ENCODE measurements at regions not wholly inside any gene's neighbourhood (a gene's known extent, or its start where the extent isn't known, plus 50 kb on each side); places are given as distances from the start of the nearest gene placed in this dataset.
"Not testable (repeated sequence)": the region's sequence is repeated elsewhere in the genome, so short reads cannot be mapped to it uniquely, and the experiment has no call there.

DNA sequence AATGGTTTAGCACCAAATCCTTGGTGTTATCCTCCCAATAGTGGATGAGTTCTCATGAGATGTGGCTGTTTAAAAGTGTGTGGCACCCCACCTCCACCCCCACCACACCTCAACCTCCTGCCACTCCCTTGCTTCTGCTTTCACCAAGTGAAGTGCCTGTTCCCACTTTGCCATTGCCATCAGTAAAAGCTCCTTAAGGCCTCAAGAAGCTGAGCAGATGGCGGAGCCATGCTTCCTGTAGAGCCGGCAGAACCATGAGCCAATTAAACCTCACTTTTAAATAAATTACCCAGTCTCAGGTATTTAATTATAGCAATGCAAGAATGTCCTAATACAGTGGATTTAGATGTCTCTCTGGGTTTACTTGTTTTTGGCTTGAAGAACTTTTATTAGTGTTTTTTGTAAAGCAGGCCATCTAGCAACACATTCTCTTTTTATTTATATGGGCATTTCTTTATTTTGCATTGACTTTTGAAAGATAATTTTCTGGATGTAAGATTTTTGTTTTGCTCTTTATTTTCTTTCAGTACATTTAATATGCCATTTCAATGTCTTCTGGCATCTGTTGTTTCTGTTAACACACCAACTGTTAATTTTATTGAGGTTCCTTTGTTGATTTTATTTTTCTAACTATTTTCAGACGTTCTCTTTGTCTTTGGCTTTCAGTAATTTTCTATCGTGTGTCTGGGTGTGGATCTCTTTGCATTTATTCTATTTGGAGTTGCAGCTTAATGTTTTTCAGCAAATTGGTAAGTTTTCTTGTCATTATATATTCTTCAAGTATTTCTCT, 724.5 kb upstream of the CNTN5 start:
- DNase-seq = no peak

- no peak for DNase-seq
These were observed 720.0 kb upstream of the CNTN5 start for GRCh38 chr11:98300719-98301118.

GRCh38 chr11:98307827-98308491, 712.8 kb upstream of the CNTN5 start:
- no peak for DNase-seq

DNA sequence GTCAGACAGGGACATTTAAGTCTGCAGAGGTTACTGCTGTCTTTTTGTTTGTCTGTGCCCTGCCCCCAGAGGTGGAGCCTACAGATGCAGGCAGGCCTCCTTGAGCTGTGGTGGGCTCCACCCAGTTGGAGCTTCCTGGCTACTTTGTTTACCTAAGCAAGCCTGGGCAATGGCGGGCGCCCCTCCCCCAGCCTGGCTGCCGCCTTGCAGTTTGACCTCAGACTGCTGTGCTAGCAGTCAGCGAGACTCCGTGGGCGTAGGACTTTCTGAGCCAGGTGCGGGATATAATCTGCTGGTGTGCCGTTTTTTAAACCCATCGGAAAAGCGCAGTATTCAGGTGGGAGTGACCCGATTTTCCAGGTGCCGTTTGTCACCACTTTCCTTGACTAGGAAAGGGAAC, 690.4 kb upstream of the CNTN5 start:
- DNase-seq = not testable (repeated sequence)

DNA sequence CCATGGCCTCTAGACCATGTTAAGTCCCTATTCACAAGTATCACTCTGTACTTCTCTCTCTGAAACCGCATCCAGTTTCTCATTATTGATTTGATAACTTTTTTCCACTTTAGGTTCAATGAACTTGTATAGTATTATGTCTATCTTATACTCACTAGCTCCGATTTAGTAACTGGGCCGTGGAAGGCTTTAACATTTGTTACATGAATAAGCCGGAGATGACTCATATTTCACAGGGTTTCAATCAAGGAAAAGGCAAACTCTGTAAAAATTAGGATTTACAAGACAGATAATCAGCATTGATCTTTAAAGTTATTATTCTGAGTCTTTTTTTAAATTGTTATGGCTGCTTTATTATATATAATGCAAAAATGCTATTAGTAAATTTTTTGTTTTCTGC, 662.2 kb upstream of the CNTN5 start:
- DNase-seq = no peak

- no peak for DNase-seq
These were observed 655.6 kb upstream of the CNTN5 start for GRCh38 chr11:98365190-98365589.

- DNase-seq = no peak
These were observed 654.8 kb upstream of the CNTN5 start for GRCh38 chr11:98365941-98366340.

DNA sequence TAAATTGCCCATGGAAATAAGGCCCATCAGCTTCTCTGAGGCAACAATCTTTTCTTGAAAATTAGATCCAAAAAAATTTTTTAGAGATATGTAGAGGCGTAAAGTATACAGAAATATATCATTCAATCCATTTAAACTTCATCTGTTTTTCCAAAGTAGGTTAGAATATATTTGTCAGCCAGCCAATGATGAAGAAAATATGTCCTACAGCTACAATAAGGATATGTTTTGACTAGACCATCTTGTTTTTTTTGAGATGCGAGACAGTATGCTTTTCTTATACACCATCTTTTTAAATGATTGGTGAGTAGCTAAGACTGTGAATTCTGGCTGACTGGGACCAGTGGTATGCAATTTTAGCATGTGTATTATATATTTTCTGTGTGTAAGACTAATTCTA, 630.4 kb upstream of the CNTN5 start:
- no peak for DNase-seq

DNA sequence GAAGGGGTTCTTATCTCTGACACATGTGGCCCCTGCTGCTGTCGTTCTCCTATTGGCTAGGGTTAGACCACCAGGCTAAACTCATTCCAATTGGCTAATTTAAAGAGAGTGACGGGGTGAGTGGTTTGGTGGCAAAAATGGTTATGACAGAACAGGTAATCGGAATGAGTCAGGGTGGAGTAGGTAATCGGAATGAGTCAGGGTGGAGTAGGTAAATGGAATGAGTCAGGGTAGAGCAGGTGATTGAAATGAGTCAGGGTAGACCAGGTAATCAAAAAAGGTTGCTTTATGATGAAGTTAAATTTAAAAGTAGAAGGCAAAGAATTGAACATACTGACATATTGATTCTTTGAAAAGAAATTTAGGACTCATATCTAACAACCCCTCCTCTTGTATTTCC, 626.2 kb upstream of the CNTN5 start:
- not testable (repeated sequence) for DNase-seq

GRCh38 chr11:98398508-98398907, 622.2 kb upstream of the CNTN5 start:
- no peak for DNase-seq

- no peak for DNase-seq
These were observed 611.7 kb upstream of the CNTN5 start for GRCh38 chr11:98409069-98409468.

DNA sequence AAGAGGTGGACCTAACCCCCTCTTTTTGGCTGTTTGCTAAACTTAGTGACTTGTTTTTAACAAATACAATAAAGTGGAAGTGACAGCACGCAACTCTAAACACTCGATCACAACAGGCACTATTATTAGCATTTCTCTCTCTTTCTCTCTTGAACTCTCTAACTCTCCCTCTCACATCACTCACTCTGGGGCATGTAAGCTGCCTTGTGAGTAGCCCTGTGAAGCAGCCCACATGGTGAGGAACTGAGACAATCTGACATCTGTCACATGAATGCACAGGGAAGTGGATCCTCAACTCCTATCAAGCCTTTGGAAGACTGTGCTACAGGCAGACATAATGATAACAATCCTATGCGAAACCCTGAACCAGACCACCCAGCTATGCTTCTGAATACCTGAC, 609.0 kb upstream of the CNTN5 start:
- DNase-seq = no peak

DNA sequence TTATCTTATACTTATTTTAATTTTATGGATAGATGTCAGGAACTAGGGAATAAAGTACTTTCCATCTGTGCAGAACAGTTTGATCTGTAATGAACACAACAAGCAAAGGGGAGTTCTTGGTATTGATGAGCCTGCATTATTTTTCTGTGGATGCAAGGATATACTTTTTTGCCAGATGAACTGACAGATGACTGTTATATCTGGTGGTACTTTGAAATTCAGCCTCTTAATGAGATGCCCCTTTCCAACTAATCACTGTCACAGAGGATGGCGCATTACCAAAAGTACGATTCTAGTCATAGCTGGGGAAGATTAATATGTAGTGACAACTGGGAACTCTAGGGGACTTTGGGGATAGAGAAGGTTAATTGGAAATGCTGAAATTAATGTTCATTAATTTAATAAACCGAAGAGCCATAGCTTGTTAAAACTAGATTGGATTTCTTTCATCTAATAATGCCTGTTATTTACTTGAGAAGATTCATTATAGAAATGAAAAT, 603.4 kb upstream of the CNTN5 start:
- DNase-seq = no peak

GRCh38 chr11:98423933-98424332, 596.8 kb upstream of the CNTN5 start:
- no peak for DNase-seq

DNA sequence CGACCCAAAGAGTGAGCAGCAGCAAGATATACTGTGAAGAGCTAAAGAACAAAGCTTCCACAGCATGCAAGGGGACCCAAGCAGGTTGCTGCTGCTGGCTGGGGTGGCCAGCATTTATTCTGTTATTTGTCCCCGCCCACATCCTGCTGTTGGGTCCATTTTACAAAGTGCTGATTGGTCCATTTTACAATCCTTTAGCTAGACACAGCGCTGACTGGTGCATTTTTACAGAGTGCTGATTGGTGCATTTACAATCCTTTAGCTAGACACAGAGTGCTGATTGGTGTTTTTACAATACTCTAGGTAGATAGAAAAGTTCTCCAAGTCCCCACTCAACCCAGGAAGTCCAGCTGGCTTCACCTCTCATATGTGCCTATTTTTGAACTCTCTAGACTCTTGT, 596.0 kb upstream of the CNTN5 start:
- DNase-seq = not testable (repeated sequence)

GRCh38 chr11:98431463-98432359, 589.0 kb upstream of the CNTN5 start:
- DNase-seq = no peak

DNA sequence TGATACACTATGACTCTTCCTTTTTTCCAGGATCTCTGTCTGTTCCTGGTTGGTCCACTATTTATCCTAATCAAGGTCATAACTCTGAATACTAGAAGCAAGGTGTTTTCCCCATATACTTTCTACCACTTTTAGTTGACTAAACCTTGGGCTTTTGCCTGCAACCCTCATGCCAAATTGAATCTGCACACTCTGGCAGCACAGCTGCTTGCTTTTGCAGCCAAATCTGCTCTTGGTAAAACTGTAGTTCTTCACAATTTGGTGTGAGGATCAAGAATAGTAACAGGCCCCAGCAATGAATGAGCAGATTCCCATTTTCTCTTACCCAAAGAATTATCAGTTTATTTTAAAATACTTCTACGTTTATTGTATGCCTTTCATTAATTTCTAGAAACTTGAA, 586.5 kb upstream of the CNTN5 start:
- DNase-seq = no peak

GRCh38 chr11:98453378-98453777, 567.4 kb upstream of the CNTN5 start:
- DNase-seq = no peak

DNA sequence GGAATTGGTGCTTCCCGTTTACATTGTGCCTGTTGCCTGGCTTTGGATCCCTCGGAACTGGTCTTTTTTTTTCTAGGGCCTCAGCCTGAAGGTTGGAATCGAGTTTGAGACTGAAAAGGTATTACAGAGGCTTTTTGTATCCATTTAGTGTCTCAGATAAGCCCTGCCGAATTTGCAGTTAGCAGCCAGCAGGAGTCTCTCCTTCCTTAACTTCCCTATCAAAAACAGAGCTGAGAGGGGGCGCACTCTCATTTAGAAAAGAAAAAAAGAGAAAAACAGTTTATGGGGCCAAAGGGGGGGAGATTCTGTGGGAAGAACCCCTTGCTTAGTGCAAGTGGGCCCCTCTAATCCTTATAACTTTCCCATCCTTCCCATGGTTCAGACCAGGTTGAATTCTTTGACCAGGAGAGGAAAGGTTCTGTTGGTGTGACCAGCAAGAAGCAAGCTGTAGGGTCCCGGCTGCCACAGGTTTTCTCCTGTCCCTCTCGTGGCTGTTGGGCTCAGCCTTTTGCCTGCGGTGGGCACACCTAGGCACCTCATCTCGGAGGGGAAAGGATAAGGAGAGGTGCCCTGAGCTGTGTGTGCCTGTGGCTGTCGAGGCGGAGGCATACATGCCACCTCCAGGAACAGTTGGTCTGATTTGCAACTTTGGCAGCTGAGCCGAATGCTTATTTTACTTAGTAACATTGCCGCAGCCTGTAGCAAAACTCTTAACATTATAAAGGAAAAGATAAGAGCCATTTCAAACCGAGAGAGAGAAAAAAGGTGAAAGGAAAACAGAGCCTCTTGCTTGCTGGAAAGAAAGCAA, 565.0 kb upstream of the CNTN5 start:
- no peak for DNase-seq

DNA sequence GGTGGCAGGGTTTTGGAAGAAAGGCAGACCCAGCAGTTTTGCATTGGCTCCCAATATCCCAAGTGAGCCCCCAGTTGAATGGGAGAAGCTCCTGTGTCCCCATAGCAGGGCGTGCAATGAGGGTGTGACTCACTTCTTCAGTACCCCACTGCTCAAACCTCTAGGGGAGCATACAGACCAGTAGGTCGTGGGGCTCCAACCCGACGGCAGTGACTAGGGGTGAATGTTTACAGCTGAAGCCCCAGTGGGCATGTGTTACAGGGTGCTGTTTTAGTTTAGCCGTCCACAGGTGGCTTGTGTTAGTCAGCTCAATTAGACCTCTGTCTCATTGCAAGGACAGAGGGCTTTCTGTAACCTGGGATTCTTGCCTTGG, 564.5 kb upstream of the CNTN5 start:
- DNase-seq = no peak

DNA sequence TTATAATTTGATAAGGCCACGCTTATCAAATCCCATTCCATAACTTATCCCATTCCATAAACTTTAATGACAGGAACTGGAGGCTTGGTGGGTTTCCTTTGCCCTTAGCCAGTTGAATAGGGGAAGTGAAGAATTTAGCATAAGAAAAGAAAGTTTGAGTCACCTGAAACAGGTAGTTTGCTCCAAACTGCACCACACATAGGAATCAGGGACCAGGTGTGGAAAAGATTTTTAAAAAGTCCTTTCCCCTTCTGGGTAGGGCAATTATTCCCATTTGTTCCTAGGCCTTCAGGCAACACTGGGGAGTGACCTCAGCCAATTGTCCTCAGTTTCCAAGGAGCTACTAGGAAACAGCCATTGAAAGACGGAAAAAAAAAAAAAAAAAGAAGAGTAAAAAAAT, 525.7 kb upstream of the CNTN5 start:
- DNase-seq = no peak

DNA sequence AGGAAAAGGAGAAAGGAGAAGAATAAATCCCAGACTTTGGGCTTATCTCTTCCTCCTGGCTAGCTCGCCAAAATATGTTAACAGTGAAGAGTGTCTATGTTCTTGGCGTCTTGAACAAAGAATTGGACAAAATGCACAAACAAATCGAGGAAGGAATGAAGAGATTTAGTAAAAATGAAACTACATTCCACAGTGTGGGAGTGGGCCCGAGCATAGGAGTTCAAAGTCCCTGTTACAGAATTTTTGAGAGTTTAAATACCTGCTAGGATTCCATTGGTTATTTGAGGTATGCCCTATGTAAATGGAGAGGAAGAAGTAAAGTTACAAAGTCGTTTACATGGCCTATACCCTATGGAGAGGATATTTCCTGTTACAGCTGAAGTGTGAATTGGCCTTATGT, 525.1 kb upstream of the CNTN5 start:
- DNase-seq = no peak

- DNase-seq = no peak
These were observed 513.5 kb upstream of the CNTN5 start for GRCh38 chr11:98507208-98507607.
